AG20443 (cell line): ENCODE measurements at regions not wholly inside any gene's neighbourhood (a gene's known extent, or its start where the extent isn't known, plus 50 kb on each side); places are given as distances from the start of the nearest gene placed in this dataset.
"Not testable (repeated sequence)": the region's sequence is repeated elsewhere in the genome, so short reads cannot be mapped to it uniquely, and the experiment has no call there.

Source experiments
- DNase-seq: peaks from one replicate; pipeline ENCODE4 v3.0.0; 2012; ENCODE audit warnings: low spot score, mixed read lengths

DNA sequence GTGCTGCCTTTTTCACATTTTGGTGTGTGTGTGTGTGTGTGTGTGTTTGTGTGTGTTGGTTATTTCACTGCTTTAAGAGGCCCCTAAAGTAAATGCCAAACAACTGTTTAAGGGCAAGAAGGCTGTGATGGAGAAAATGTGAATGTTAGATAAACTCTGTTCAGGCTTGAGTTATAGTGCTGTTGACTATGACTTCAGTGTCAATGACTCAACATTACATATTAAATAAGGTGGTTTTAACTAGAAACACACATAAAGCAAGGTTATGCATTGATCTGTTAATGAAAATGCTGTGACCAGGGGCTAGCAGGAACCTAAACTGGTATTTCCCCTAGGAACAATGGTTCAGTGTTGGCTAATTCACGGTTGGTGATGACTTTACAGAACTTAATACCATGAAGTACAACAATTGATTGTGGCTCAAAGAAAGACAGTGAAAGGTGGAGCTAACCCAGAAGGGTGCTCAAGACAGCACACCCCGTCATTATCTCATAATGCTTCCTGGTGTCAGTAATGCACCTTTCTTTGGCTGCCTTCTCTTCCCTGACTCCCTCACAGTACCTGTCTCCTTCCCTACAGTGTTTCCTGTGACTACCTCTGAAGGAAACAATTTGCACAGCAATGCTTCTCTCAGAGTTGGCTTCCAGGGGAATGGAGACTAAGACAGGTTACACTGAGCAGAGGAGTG, 116.1 kb downstream of the RIN2 start:
- DNase-seq = no peak

DNA sequence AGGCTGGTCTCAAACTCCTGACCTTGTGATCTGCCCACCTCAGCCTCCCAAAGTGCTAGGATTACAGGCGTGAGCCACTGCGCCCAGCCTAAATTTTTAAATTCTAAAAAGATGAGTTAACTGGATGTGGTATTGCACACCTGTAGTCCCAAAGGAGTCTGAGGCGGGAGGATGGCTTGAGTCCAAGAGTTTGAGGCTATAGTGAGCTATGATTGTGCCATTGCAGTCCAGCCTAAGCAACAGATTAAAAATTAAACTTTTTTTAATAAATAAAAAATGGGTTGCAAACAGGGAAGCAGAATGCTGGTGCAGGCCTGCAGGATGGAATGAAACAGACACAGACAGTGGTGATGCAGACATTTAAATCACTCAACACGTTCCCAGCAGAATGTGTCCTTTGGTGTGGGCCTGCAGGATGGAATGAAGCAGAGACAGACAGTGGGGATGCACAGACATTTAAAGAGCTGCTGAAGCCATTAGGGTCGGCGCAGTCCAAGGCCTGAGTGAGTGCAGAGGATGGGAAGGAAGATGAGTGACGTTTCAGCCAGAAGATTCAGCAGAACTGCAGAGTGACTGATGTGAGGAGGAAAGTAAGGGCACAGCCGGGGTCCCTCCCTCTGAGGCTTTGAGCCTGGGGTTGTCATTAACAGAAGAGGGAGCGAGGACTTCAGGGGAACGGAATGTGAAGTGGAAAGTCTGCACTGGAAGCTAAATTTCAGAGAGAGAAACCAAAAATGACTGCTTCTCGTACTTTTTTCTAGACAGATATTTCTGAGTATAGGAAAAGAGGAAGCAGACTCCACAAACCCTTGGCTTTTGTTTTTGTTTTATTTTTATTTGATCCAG, 117.5 kb downstream of the RIN2 start:
- peak; percentile 43 for DNase-seq

DNA sequence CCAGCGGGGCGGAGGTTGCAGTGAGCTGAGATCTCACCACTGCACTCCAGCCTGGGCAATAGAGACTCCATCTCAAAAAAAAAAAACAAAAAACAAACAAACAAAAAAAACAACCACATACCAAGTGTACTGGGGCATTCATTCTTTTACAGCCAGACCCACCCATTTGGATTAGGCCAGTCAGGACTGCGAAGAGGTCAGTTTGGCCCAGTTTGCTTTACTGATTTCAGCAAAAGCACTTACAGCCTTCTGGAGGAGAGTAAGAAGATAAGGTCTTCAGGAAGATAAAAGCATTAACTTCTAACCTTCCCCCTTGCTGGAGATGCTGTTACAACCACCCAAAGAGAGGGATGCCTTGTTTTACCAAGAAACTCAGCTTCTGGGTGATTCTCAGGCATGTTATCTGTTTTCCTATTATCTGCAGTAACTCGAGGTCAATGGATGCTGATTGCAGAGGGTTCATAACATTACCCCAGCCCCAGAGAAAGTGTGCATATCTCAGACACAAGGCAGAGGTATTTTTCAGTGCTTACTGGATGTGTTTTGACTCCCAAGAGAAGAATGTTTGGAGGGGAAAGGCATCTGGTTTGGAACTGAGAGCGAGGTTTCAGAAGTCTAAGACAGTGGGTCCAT, 118.9 kb downstream of the RIN2 start:
- no peak for DNase-seq

DNA sequence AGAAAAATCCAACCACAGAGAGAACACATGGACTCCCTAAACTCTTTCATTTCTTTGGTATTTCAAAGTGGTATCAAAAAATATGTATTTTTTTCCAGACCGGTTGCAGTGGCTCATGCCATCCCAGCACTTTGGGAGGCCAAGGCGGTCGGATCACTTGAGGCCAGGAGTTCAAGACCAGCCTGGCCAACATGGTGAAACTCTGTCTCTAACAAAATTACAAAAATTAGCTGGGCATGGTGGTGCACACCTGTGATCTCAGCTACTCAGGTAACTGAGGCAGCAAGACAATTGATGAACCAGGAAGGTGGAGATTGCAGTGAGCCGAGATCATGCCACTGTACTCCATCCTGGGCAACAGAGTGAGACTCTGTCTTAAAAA, 121.8 kb downstream of the RIN2 start:
- DNase-seq = not testable (repeated sequence)

DNA sequence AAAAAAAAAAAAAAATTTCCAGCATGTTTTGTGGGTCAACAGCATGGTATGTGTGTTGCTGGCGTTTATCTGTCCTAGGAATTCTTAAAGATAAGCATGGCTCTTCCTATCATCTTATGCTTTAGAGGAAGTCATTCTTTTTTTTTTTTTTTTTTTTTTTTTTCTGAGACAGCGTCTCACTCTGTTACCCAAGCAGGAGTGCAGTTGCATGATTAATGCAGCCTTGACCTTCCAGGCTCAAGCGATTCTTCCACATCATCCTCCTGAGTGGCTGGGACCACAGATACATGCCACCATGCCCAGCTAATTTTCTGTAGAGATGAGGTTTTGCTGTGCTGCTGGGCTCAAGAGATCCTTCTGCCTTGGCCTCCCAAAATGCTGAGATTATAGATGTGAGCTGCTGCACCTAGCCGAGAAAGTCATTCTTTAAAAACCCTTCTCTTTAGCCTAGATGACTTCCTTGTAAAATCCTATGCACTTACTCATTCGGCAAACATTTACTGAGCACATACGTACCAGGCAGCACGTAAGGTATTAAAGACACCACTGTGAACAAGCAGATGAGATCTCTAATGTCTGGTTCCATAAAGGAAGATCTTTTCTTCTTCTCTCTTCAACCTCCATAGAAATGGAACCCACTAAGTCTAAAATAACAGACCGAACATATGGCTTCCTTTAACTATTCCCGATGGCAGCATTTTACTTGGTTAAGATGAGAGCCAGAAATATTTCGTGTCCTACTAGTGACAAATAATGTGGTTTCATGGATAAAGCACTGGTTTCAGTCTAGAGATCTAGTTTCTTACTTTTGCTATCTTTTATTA, 122.4 kb downstream of the RIN2 start:
- DNase-seq = no peak

DNA sequence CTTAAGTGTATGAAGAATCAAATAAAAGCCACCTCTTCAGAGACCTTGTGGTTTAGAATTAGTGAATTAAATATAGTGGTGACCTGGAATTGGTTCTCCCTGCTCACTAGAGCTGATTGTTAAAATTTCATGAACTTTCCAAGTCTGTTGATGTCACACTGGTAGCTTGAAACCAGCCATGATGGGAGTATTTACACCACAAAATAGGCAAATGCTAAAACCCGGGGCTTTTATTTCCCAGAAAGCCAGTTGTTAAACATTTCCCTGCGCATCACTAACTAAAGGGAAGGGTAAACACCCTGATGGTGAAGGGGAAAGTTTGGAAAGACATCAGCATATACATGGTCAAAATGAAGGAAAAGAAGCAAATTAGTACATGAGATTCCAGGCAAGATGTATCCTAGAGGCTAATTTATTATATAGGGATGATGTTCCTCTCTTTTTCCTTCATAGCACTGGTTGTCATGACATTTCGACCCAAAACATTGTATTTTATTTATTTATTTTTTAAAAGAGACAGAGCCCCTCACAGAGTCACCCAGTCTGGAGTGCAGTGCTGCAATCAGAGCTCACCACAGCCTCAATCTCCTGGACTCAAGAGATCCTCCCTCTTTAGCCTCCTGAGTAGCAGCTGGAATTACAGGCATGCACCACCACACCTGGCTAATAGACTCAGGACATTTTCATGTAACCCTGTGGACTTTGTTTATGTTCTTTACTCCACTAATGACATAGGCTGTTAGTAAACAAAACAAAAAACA, 123.2 kb downstream of the RIN2 start:
- no peak for DNase-seq

DNA sequence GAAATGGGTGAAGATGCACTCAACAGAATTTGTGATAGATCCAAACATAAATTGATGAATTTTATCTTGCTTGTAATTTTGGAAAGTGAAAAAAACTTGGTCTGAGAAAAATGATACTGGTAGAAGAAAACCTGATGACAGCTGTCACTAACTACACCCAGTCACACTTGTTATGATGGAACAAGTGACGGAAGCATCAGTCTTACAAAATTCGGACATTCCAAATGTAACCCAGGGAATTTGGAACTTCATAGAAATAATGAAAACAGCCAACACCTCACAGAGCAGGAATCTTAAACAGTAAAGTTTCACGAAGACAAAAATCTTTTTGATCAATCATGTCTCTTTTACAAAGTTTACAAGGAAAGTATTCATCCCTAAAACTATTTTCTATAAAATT, 123.9 kb downstream of the RIN2 start:
- DNase-seq = no peak

DNA sequence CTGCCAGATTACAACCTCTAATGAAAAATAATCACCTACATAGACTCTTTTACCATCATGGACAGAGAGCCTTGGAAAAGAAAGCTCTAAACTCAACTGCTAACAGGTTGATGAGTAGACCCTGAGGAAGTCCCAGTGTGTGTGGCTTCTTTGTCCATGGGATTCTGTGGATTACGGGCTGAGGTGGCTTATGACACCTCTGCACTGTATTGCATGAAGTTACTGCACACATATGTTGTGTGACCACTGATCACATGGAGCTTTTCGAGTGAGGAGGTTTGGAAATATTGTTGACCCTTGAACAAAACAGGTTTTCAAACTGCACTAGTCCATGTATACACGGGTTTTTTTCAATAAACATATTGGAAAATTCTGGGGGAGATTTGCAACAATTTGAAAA, 124.4 kb downstream of the RIN2 start:
- no peak for DNase-seq

DNA sequence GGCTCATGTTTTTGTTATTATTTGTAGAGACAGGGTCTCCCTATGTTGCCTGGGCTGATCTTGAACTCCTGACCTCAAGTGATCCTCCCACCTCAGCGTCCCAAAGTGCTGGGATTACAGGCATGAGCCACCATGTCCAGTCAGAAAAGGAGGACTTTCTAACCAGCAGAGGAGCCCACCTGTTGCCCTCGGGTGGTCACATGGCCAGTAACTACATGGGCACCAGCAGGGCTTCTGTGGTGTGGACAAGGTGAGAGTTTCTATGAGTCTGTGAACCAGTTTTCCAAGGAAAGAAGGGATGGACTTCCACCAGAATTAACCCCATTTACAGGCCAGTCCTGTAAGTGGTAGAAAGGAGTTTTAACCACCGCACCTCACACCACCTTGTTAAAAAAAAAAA, 125.4 kb downstream of the RIN2 start:
- DNase-seq = no peak

DNA sequence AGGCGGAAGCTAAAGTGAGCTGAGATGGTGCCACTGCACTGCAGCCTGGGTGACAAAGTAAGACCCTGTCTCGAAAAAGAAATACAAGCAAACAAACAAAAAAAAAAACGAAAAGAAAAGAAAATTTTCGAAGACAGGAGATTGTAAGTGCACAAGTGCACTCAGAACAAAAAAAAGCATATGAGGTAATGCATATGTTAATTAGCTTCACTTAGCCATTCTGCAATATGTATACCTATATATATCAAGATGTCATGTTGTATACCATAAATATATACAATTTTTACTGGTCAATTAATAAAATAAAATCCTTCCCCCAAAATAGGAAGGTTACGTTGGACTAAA, 127.5 kb downstream of the RIN2 start:
- no peak for DNase-seq

DNA sequence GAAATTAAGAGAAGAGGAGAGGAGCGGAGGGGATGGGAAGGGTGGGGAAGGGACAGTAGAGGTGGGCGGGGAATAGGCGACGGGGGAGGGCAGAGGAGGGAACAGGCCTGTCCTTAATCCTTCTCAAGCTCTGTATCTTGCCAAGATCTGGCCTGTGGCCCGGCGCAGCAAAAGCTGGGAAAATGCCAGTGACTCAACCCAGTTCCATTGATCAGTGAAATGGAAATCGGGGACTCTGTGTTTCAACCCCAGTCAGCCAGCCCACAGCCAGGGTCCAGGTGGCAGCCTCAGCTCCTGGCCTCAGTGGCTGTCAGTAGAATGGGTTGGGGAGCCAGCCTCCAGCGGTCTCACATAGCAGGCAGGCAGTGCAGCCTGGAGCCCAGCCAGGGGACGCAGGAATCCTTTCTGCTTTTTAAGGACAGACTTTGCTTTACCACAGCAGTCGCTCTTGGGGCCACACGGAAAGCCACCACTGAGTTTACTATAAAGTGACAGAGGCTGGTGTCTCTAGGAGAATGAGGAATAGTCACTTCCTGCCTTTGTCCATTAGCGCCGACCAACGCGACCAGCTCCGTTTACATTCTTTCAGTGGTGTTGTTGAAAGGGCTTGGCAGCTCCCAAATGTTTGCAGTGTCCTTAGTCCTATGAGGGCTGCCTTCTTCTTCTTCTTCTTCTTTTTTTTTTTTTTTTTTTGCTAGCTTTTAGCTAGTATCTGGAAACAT, 128.0 kb downstream of the RIN2 start:
- DNase-seq = peak; percentile 50

DNA sequence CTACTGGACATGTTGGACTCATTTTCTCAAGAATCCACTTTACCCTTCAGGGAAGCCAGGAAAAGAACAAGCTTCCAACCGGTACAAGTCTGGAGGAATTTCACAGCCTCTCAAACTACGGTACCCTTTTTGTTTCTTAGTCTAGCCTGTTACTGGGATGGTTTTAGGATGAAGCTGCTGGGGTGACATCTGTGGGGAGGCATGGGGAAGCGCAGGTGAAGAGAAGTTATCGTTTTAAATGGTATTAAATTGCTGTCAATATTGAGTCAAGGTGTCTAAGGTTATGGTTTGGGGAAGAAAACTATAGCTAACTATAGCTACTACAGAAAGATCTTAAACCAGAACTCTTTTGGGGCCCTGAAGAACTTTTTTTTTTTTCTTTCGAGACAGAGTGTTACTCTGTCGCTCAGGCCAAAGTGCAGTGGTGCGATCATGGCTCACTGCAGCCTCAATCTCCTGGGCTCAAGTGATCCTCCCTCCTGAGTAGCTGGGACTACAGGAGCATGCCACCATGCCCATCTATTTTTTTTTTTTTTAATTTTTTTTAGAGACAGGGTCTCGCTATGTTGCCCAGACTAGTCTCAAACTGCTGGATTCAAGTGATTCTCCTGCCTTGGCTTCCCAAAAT, 128.7 kb downstream of the RIN2 start:
- DNase-seq = peak; percentile 31

DNA sequence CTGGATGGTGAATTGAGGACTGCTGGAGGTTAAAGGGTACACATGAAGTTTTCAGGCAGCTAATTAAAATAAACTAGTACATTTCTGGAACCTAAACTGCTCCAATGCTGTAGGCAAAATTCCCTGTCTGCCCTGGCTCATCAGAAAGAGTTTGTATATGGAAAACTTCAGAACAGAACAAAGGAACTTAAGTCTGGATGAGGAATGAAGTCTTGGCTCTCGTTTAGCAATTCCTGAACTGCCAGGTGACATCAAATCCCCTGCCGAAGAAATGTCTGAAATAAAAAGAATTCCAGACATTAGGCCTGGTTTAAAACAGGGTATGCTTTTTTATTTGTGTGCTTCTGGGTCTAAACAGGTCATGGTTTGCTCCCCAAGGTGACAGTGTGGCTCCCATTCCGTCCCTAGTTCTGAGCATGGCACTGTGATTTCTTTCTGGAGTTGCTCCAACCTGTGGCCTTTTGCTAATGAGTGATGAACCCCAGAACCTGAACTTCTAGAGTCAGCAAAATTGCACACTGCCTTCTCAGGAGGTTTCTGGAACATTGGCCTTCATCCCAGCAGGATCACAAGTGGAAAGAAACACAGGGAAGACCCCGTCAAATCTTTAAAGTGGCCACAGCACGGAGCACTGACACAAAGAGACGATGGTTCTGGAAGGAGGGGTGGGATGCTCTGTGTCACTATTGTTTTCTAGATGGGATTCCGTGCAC, 129.4 kb upstream of the NAA20 start:
- no peak for DNase-seq

DNA sequence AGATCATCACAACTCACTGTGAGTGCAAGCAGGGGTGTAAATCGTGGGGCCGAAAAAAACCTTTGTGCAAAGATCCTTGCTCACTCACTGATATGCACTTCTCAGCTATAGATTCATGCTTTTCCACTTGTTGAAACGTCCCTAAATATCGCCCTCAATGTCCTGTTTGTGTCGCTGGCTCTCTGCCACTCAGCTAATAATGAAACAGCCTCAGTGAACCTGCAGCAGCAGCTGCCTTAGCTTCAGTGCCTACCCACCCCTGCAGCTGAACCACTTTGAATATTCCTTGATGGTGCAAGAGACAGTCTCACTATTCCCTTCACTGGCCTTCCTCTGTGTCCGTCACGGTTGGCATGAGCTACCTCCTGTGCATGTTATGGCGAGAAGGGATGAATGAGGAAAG, 128.9 kb upstream of the NAA20 start:
- DNase-seq = no peak

DNA sequence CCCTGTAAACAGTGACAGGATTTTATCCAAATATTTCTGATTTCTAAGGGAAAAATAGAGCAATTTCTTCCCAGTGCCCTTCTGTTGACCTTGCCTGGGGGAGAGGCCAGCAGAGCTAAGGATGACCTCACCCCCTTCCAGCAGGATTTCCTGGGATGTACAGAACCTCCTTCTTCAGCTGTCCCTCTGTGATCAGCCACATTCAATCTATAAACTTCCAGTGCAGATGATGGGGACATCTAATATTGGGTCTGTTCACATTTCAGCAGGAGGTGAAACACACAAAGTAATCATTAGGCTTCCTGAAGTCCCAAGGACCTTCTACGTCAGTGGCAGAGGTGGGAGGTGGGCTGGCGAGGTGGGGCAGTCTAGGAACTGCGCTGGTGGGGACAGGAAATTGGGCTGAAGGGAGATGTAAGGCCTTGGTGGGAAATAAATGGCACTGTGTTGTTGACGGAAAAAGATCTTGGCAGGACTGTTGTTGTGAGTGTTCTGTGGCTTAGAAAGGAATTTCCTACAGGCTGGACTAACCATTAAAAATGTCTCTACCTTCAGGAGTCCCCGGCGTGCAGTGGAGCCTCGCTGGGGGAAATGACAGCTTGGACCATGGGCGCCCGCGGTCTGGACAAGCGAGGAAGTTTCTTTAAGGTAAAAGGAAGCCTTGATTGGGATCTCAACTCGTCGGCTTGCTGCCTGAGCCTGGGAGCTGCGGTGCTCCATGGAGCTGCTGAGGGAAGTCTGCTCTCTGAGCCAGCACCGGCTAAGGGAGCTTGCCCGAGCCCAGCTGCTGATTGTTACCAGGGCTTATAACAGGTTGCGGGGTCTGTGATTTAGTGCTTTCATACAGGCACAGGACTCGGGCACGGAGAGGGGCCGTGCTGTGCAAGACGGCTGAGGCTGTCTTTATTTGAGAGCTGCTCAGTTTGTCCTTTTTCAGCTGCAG, 127.9 kb upstream of the NAA20 start:
- DNase-seq = peak; percentile 85

DNA sequence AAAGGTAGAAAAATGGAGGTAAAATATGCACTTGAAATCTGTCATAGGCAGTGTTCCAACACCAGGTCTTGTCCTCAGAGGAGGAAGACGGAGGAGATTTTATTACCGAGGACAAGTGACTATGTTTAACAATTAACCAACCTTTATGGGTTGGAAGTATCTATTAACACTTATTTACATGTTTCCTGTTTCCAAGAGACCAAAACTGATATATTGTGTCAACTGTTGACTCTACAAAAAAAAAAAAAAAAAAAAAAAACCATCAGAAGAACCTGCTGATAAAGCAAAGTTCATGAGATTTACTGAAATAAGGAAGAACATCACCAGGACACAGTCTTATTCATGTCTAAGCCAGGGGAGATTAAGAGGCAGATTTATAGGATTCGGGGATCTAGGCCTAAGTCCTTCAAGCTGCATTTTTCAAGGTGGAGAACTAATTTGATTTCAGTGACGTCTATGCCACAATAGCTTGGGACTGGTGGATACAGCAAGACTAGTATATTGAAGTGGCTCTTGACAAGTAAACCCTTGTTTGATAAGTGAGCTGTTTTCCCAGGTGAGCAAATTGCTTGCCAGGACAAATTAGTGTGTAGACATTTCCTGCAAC, 126.6 kb upstream of the NAA20 start:
- DNase-seq = no peak

DNA sequence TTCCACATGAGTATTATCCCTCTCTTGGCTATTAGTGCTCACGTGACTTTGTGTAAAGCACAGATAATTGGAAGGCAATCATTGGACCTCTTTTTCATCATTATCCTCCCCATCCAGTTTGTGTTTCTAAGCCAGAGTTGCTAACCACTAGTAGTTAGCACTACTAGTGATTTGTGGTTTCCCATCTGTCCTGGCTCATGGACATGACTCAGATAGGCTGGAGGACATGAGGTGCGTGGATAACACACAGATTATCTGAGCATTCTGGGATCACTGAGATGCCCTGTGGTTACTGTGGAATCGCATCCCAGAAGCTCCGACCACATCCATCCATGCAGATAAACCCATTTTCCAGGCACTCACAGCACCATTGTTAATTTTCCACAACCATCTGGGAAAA, 123.8 kb upstream of the NAA20 start:
- DNase-seq = no peak

DNA sequence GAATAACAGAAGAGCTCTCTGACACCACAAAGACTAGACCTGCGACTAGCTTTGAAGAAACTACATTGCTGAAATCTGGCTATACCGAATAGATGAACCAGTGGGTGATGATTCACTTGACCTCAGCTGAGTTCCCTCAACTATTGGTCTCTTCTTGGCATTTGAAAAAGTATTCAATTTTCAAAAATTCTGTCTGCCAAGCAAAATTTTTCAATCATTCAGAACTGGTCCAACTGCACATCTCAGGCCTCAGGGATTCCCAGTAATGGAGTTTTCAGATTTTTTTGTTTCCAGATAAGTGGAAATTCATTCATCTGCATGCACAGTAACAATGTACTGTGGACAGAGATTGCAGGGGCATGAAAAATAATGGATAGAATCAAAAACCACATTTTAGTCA, 121.4 kb upstream of the NAA20 start:
- DNase-seq = no peak
